ENCODE measurements at regions not wholly inside any gene's neighbourhood (a gene's known extent, or its start where the extent isn't known, plus 50 kb on each side); places are given as distances from the start of the nearest gene placed in this dataset.
"Not testable (repeated sequence)": the region's sequence is repeated elsewhere in the genome, so short reads cannot be mapped to it uniquely, and the experiment has no call there.

GRCh38 chr2:209276000-209276399 lies 147.8 kb upstream of the MAP2 start:
- BruUV-seq (replicated peaks): no TSS peak
- Histone ChIP-seq H3K27me3 (replicated peaks; ENCODE audit: control insufficient read depth, insufficient read depth, low read length) (no peaks in the 10 kb centered on the region), H3K36me3 (ENCODE audit: control insufficient read depth, insufficient read depth, low read length) (no peaks in the 10 kb centered on the region), H3K9me3 (no peaks in the 10 kb centered on the region), H3K4me3 (ENCODE audit: low read depth, low read length) (no peak overlapping the region), H3K4me1 (no peaks in the 10 kb centered on the region)
- DNase-seq: no peak
- Mint-ChIP-seq H3K27ac (ENCODE audit: unreplicated experiment) (no peak overlapping the region), H3K9me3 (ENCODE audit: unreplicated experiment) (peaks cover 7% of the 10 kb centered on the region), H3K4me1 (ENCODE audit: low read depth, unreplicated experiment) (no peaks in the 10 kb centered on the region), H3K4me3 (ENCODE audit: unreplicated experiment) (no peak overlapping the region), H3K36me3 (ENCODE audit: insufficient read depth, unreplicated experiment) (no peaks in the 10 kb centered on the region), H3K27me3 (ENCODE audit: insufficient read depth, unreplicated experiment) (peaks cover 6% of the 10 kb centered on the region)
- ChIA-PET CTCF (no interaction called here), POLR2A (no interaction called here)
- intact Hi-C loops (cut with micrococcal nuclease; ENCODE audit: unreplicated experiment): no loop called here
- no peak for TF ChIP-seq CTCF (IDR thresholded peaks at IDR 0.05; ENCODE audit: insufficient read depth in 1 of 2, low read depth in 1 of 2, low read length in 1 of 2, severe bottlenecking in 1 of 2, unreplicated experiment in 1 of 2)

GRCh38 chr2:209277444-209277843 lies 146.4 kb upstream of the MAP2 start:
- Histone ChIP-seq H3K27me3 (replicated peaks; ENCODE audit: control insufficient read depth, insufficient read depth, low read length) (no peaks in the 10 kb centered on the region), H3K4me1 (no peaks in the 10 kb centered on the region), H3K4me3 (ENCODE audit: low read depth, low read length) (no peak overlapping the region), H3K36me3 (ENCODE audit: control insufficient read depth, insufficient read depth, low read length) (no peaks in the 10 kb centered on the region), H3K9me3 (no peaks in the 10 kb centered on the region)
- no TSS peak for BruUV-seq (replicated peaks)
- peaks cover 7% of the 10 kb centered on the region for H3K9me3 Mint-ChIP-seq (ENCODE audit: unreplicated experiment)
- CTCF ChIA-PET: no interaction called here
- no peak overlapping the region for H3K4me3 Mint-ChIP-seq (ENCODE audit: unreplicated experiment)
- H3K27me3 Mint-ChIP-seq (ENCODE audit: insufficient read depth, unreplicated experiment): peaks cover 6% of the 10 kb centered on the region
- intact Hi-C loops (cut with micrococcal nuclease; ENCODE audit: unreplicated experiment): no loop called here
- DNase-seq: no peak
- no peak for TF ChIP-seq CTCF (IDR thresholded peaks at IDR 0.05; ENCODE audit: insufficient read depth in 1 of 2, low read depth in 1 of 2, low read length in 1 of 2, severe bottlenecking in 1 of 2, unreplicated experiment in 1 of 2)
- H3K4me1 Mint-ChIP-seq (ENCODE audit: low read depth, unreplicated experiment): no peaks in the 10 kb centered on the region
- H3K27ac Mint-ChIP-seq (ENCODE audit: unreplicated experiment): no peak overlapping the region
- H3K36me3 Mint-ChIP-seq (ENCODE audit: insufficient read depth, unreplicated experiment): no peaks in the 10 kb centered on the region
- POLR2A ChIA-PET: no interaction called here

GRCh38 chr2:209298601-209299000 lies 125.2 kb upstream of the MAP2 start:
- Histone ChIP-seq H3K9me3 (no peaks in the 10 kb centered on the region), H3K4me3 (ENCODE audit: low read depth, low read length) (no peak overlapping the region), H3K4me1 (no peaks in the 10 kb centered on the region), H3K36me3 (ENCODE audit: control insufficient read depth, insufficient read depth, low read length) (no peaks in the 10 kb centered on the region), H3K27me3 (replicated peaks; ENCODE audit: control insufficient read depth, insufficient read depth, low read length) (no peaks in the 10 kb centered on the region)
- Mint-ChIP-seq H3K4me3 (ENCODE audit: unreplicated experiment) (no peak overlapping the region), H3K36me3 (ENCODE audit: insufficient read depth, unreplicated experiment) (no peaks in the 10 kb centered on the region), H3K27me3 (ENCODE audit: insufficient read depth, unreplicated experiment) (peaks cover 3% of the 10 kb centered on the region), H3K27ac (ENCODE audit: unreplicated experiment) (no peak overlapping the region), H3K4me1 (ENCODE audit: low read depth, unreplicated experiment) (no peaks in the 10 kb centered on the region), H3K9me3 (ENCODE audit: unreplicated experiment) (no peaks in the 10 kb centered on the region)
- ChIA-PET CTCF (interaction anchor here (0.6 kb wide), 1 partner anchor 31 kb away, joined by 3 read pairs; no protein-coding TSS in a partner anchor), POLR2A (no interaction called here)
- no peak for TF ChIP-seq CTCF (IDR thresholded peaks at IDR 0.05; ENCODE audit: insufficient read depth in 1 of 2, low read depth in 1 of 2, low read length in 1 of 2, severe bottlenecking in 1 of 2, unreplicated experiment in 1 of 2)
- BruUV-seq (replicated peaks): no TSS peak
- no peak for DNase-seq
- intact Hi-C loops (cut with micrococcal nuclease; ENCODE audit: unreplicated experiment): no loop called here

GRCh38 chr2:209299478-209299877 lies 124.4 kb upstream of the MAP2 start:
- H3K9me3 ChIP-seq; H3K27me3 Mint-ChIP-seq (ENCODE audit: insufficient read depth, unreplicated experiment); BruUV-seq (replicated peaks); H3K4me1 ChIP-seq; H3K36me3 ChIP-seq (ENCODE audit: control insufficient read depth, insufficient read depth, low read length); H3K27ac Mint-ChIP-seq (ENCODE audit: unreplicated experiment); DNase-seq; H3K4me3 ChIP-seq (ENCODE audit: low read depth, low read length); H3K9me3 Mint-ChIP-seq (ENCODE audit: unreplicated experiment); H3K4me1 Mint-ChIP-seq (ENCODE audit: low read depth, unreplicated experiment); intact Hi-C loops (cut with micrococcal nuclease; ENCODE audit: unreplicated experiment); H3K4me3 Mint-ChIP-seq (ENCODE audit: unreplicated experiment); H3K27me3 ChIP-seq (replicated peaks; ENCODE audit: control insufficient read depth, insufficient read depth, low read length); CTCF ChIA-PET; H3K36me3 Mint-ChIP-seq (ENCODE audit: insufficient read depth, unreplicated experiment); POLR2A ChIA-PET: not testable (repeated sequence)

- H3K27ac Mint-ChIP-seq (ENCODE audit: unreplicated experiment); BruUV-seq (replicated peaks); H3K4me1 Mint-ChIP-seq (ENCODE audit: low read depth, unreplicated experiment); CTCF ChIA-PET; H3K27me3 Mint-ChIP-seq (ENCODE audit: insufficient read depth, unreplicated experiment); H3K4me3 Mint-ChIP-seq (ENCODE audit: unreplicated experiment); H3K4me1 ChIP-seq; H3K36me3 ChIP-seq (ENCODE audit: control insufficient read depth, insufficient read depth, low read length); H3K9me3 Mint-ChIP-seq (ENCODE audit: unreplicated experiment); POLR2A ChIA-PET; H3K36me3 Mint-ChIP-seq (ENCODE audit: insufficient read depth, unreplicated experiment); H3K4me3 ChIP-seq (ENCODE audit: low read depth, low read length); intact Hi-C loops (cut with micrococcal nuclease; ENCODE audit: unreplicated experiment); DNase-seq; H3K27me3 ChIP-seq (replicated peaks; ENCODE audit: control insufficient read depth, insufficient read depth, low read length); H3K9me3 ChIP-seq: not testable (repeated sequence)
These were observed 123.1 kb upstream of the MAP2 start for GRCh38 chr2:209300766-209301165.
